Hematopoietic multipotent progenitor cell treated with erythropoietin and hydrocortisone succinate and interleukin-3 and kit ligand, for 6 days (in vitro differentiated cells): ENCODE measurements at regions not wholly inside any gene's neighbourhood (a gene's known extent, or its start where the extent isn't known, plus 50 kb on each side); places are given as distances from the start of the nearest gene placed in this dataset.

Experiments
- DNase-seq: peaks from one replicate; pipeline ENCODE4 v3.0.0-alpha.2; 2015

GRCh38 chr6:74152096-74152675 is 456.2 kb downstream of the CD109 start:
- no peak for DNase-seq

- DNase-seq, result no peak
These were observed 449.9 kb downstream of the CD109 start for GRCh38 chr6:74145931-74146330.

GRCh38 chr6:74137911-74138310 is 441.9 kb downstream of the CD109 start:
- no peak for DNase-seq

- no peak for DNase-seq
These were observed 438.3 kb downstream of the CD109 start for GRCh38 chr6:74134327-74134726.

GRCh38 chr6:74133073-74133472 is 437.1 kb downstream of the CD109 start:
- DNase-seq, result no peak

DNA sequence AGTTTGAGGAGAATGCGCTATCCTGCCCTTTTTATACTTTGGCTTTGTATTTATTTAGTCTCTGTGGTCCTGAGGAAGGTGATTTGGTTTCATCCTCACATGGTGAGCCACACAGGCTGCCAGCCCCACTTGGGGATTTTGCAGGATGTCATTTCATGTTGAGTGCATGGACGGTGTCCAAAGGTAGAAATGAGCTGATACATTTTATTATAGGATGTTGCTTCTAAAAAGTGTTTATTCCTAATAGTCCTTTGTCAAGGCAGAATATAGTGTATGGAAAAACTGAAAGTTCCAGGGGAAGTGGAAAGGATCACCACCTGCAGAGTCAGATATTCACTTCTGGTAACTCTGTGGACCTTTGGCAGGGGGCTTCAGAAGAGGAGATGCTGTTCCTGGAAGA is 434.6 kb downstream of the CD109 start:
- no peak for DNase-seq

GRCh38 chr6:74128536-74128935 is 432.5 kb downstream of the CD109 start:
- no peak for DNase-seq

DNA sequence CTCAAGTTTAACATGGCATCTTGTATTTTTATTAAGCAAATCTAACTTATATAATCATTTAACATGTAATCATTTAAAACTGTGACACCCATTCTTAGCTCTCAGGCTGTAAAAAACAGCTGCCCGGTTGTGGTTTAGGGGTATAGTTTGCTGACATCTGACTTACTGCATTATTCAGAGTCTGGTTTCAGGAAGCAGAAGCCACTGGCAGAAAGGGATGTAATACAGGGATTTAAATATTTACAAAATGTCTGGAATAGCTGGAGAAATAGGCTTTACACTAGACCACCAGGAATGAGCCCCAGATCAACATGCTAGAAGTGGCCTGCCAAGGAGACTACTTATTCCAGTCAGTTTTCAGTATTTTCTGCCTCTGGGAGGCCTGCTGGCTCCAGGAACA is 421.1 kb downstream of the CD109 start:
- DNase-seq, result no peak

GRCh38 chr6:74115674-74116073 is 419.7 kb downstream of the CD109 start:
- DNase-seq, result no peak

GRCh38 chr6:74114428-74114827 is 418.4 kb downstream of the CD109 start:
- no peak for DNase-seq

DNA sequence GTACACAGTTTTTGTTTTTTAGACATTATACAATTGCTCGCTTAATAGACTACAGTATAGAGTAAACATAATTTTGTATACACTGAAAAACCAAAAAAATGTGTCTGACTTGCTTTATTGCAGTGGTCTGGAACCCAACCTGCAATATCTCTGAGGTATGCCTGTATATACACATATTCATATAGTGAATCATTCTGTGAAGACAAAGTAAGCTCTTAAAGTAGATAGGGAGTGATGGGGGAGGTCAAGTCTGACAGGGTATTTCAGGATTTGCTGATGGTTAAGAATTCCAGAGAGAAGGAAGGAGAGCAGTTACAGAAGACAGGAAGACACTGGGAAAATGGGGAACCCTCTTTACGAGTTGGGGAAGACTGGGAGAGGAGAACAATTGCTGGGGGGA is 417.9 kb downstream of the CD109 start:
- DNase-seq, result no peak

GRCh38 chr6:74103417-74103816 is 407.4 kb downstream of the CD109 start:
- DNase-seq, result no peak

DNA sequence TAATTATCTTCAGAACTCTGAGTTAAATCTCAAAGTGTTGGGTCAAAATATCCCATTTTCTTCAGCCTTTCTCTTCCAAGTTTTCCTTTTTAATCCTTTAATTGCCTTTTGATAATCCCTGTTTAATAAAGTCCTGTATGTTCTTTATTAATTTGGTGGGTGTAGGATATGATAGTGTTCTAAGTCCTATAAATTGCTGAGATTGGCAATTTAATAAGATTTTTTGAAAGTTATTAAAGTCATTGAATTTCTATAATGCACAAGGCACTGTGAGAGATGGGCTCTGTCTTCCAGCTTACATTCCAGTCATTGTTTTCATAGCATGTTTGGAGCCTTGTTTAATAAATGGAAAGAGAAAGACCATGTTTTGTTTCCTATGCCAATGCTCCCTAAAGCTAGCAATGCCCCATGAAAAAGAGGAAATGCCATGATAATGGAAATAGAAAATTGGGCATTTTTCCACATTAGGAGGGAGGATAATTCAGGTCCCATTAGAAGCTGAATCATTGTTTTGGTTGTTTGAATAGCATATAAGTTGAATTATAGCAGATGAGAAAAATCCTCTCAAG is 404.8 kb downstream of the CD109 start:
- DNase-seq, result no peak

DNA sequence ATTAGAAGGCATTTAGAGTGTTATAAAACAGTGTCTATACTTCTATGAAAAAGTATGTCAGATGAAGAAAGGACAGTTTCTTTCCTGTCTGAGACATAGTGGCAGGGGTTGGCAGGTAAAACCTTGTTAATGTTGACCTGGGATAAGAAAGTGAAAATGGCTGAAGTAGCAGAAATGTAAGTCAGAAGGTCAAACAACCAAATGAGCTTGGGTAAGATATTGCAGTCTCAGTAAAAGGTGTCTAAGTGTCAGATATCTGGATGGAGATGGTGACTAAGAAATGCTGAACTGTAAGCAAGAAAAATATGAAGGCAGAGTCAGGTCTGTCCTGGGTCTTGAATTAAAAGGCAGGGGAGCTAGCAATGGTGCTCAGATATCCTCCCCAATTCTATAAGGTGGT is 400.3 kb downstream of the CD109 start:
- no peak for DNase-seq

- DNase-seq, result no peak
These were observed 397.4 kb downstream of the CD109 start for GRCh38 chr6:74093361-74093760.

- DNase-seq, result no peak
These were observed 395.8 kb downstream of the CD109 start for GRCh38 chr6:74091794-74092157.

GRCh38 chr6:74091136-74091793 is 395.3 kb downstream of the CD109 start:
- peak; percentile 78 for DNase-seq

- DNase-seq, result no peak
These were observed 391.9 kb downstream of the CD109 start for GRCh38 chr6:74087899-74088298.

DNA sequence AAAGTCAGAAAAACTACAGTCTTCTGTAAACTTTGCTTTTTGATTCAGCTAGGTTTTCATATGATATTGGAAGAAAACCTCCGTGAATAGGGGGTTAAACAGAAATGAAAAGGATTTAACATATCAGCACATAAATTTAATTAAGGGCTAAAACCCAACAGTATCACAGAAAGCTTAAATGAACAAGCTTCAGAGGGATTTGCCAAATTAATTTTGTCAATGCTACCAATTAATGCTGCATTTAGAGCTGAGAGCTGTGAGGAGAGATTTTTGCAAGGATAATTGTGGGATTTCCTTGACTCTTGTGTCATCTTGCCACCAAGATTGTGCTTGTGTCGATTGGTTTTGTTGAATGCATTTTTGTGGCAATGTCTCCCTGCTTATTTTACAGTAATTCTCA is 379.9 kb downstream of the CD109 start:
- no peak for DNase-seq

DNA sequence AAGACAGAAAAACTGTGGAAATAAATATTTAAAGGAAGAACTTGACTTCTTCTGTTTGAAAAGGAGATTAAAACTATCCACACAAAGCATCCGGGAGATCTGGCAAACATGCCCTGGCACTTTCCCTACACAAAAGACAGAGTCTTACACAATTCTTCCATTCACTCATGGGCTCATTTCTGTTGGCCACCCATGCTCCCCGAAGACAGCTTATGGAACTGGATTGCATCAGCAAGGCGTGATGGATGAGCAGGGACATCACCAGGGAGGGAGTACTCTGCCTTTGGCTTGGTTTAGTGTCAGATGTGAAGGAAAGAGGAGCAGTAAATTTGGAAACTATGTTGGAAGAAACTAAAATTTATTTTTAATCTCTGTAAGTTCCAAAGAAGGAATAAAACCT is 379.3 kb downstream of the CD109 start:
- no peak for DNase-seq

GRCh38 chr6:74074645-74075044 is 378.6 kb downstream of the CD109 start:
- DNase-seq, result no peak

- no peak for DNase-seq
These were observed 378.0 kb downstream of the CD109 start for GRCh38 chr6:74073999-74074398.

DNA sequence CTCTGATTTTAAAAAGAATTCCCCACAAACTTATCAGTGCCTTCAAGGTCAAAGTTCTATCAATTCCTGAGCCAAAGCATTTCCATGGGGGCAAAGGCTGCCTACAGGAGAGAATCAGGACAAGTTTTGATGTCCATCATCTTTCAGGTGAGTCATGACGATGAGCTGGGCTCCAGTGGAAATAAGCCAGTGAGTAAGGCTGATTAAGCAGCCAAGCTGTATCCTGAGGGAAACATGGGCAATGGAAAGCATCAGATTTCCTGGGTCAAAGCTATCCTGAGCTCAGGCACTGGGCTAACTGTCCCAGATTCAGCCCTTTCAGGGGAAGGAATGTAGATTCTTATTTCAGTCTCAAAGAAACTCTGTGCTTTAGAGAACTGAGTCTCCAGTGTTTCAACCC is 377.4 kb downstream of the CD109 start:
- no peak for DNase-seq

- DNase-seq, result no peak
These were observed 375.2 kb downstream of the CD109 start for GRCh38 chr6:74071214-74071613.

GRCh38 chr6:74070711-74071110 is 374.7 kb downstream of the CD109 start:
- no peak for DNase-seq
